K562 (cell line): ENCODE measurements at regions not wholly inside any gene's neighbourhood (a gene's known extent, or its start where the extent isn't known, plus 50 kb on each side); places are given as distances from the start of the nearest gene placed in this dataset.

Experiments
- ELF4 ChIP-seq: fragments of 450-650 bp; formaldehyde crosslinking; IDR thresholded peaks from 2 replicates; pipeline ENCODE4 v1.4.0; 2022; ENCODE audit warnings: missing genetic modification characterization
- PBX2 ChIP-seq, 2 experiments: IDR thresholded peaks in 1 of 2; conservative IDR thresholded peaks in 1 of 2; 2 replicates each; pipeline ENCODE4 v1.6.1; 2016; ENCODE audit warnings: low read depth in 2 of 2, mild to moderate bottlenecking in 1 of 2, missing compliant biosample characterization in 1 of 2, missing genetic modification characterization in 1 of 2, moderate library complexity in 1 of 2
- TARDBP ChIP-seq: fragments of 450-650 bp; IDR thresholded peaks from 2 replicates; pipeline ENCODE4 v1.6.1; 2016
- ZNF280A ChIP-seq: fragments of 450-650 bp; IDR thresholded peaks from 2 replicates; pipeline ENCODE4 v1.6.1; 2018; ENCODE audit warnings: mild to moderate bottlenecking, low read depth; ENCODE audit not compliant: partially characterized antibody
- ZNF518B ChIP-seq: fragments of 250-450 bp; sonication (Bioruptor Pico); IDR thresholded peaks from 2 replicates; pipeline ENCODE4 v1.5.0; 2021; ENCODE audit warnings: mild to moderate bottlenecking, moderate library complexity
- ZNF644 ChIP-seq: fragments of 200-800 bp; sonication (Bioruptor generic); IDR thresholded peaks from 2 replicates; pipeline ENCODE4 v1.6.1; 2016; ENCODE audit warnings: low read depth, missing genetic modification characterization, missing compliant biosample characterization

GRCh38 chrX:42085836-42086235 lies 162.5 kb upstream of the CASK start (continued):
- TF ChIP-seq ZNF280A (no peak), ZNF518B (CRISPR knock-in tag) (no peak), ZNF644 (no peak), ELF4 (no peak), PBX2 (CRISPR knock-in tag; IDR thresholded peaks at IDR 0.05; ENCODE audit: low read depth) (no peak), PBX2 (tag; conservative IDR thresholded peaks at IDR 0.05; ENCODE audit: low read depth) (no peak), TARDBP (no peak)
